ENCODE measurements at regions not wholly inside any gene's neighbourhood (a gene's known extent, or its start where the extent isn't known, plus 50 kb on each side); places are given as distances from the start of the nearest gene placed in this dataset.

- DNase-seq (ENCODE audit: low spot score), result no peak
- no peak for FAIRE-seq
Observed at GRCh38 chr9:73446306-73446705, 294.6 kb downstream of the ANXA1 start.

- FAIRE-seq (no peak), DNase-seq (ENCODE audit: low spot score) (no peak)
Observed at GRCh38 chr9:73451003-73451402, 299.3 kb downstream of the ANXA1 start.

- DNase-seq (ENCODE audit: low spot score) (no peak), FAIRE-seq (no peak)
Observed at GRCh38 chr9:73459817-73460216, 308.2 kb downstream of the ANXA1 start.

GRCh38 chr9:73468716-73469115 lies 317.1 kb downstream of the ANXA1 start:
- no peak for FAIRE-seq
- DNase-seq (ENCODE audit: low spot score), result no peak

- no peak for DNase-seq (ENCODE audit: low spot score)
- FAIRE-seq, result no peak
Observed at GRCh38 chr9:73470766-73471165, 319.1 kb downstream of the ANXA1 start.

- peak; percentile 32 for FAIRE-seq
Observed at GRCh38 chr9:73474002-73474600, 322.4 kb downstream of the ANXA1 start.

GRCh38 chr9:73474625-73475024 lies 323.0 kb downstream of the ANXA1 start:
- no peak for FAIRE-seq
- no peak for DNase-seq (ENCODE audit: low spot score)

More at GRCh38 chr9:73474002-73474600, 322.4 kb downstream of the ANXA1 start:
- DNase-seq (ENCODE audit: low spot score), result no peak

GRCh38 chr9:73494894-73495293 lies 343.2 kb downstream of the ANXA1 start:
- DNase-seq (ENCODE audit: low spot score) (no peak), FAIRE-seq (no peak)

- FAIRE-seq (no peak), DNase-seq (ENCODE audit: low spot score) (no peak)
Observed at GRCh38 chr9:73497796-73498195, 346.1 kb downstream of the ANXA1 start.

- no peak for DNase-seq (ENCODE audit: low spot score)
- FAIRE-seq, result no peak
Observed at GRCh38 chr9:73515216-73515615, 363.6 kb downstream of the ANXA1 start.

GRCh38 chr9:73523391-73523790 lies 371.7 kb downstream of the ANXA1 start:
- FAIRE-seq, result no peak
- no peak for DNase-seq (ENCODE audit: low spot score)

- DNase-seq (ENCODE audit: low spot score) (no peak), FAIRE-seq (no peak)
Observed at GRCh38 chr9:73525350-73525749, 373.7 kb downstream of the ANXA1 start.

GRCh38 chr9:73527521-73527920 lies 375.9 kb downstream of the ANXA1 start:
- no peak for FAIRE-seq
- no peak for DNase-seq (ENCODE audit: low spot score)

- no peak for FAIRE-seq
- DNase-seq (ENCODE audit: low spot score), result no peak
Observed at GRCh38 chr9:73528926-73529325, 377.3 kb downstream of the ANXA1 start.

GRCh38 chr9:73529666-73530065 lies 378.0 kb downstream of the ANXA1 start:
- no peak for FAIRE-seq

GRCh38 chr9:73531051-73531532 lies 379.4 kb downstream of the ANXA1 start:
- DNase-seq (ENCODE audit: low spot score) (no peak), FAIRE-seq (no peak)

More at GRCh38 chr9:73529666-73530065, 378.0 kb downstream of the ANXA1 start:
- DNase-seq (ENCODE audit: low spot score), result no peak

GRCh38 chr9:73531658-73532057 lies 380.0 kb downstream of the ANXA1 start:
- DNase-seq (ENCODE audit: low spot score) (no peak), FAIRE-seq (no peak)

- no peak for DNase-seq (ENCODE audit: low spot score)
- no peak for FAIRE-seq
Observed at GRCh38 chr9:73532985-73533384, 381.3 kb downstream of the ANXA1 start.

GRCh38 chr9:73536403-73536802 lies 384.7 kb downstream of the ANXA1 start:
- FAIRE-seq (no peak), DNase-seq (ENCODE audit: low spot score) (no peak)

- no peak for DNase-seq (ENCODE audit: low spot score)
- FAIRE-seq, result no peak
Observed at GRCh38 chr9:73537561-73537960, 385.9 kb downstream of the ANXA1 start.

- FAIRE-seq, result no peak
Observed at GRCh38 chr9:73539881-73540390, 388.3 kb downstream of the ANXA1 start.

GRCh38 chr9:73541923-73542322 lies 390.3 kb downstream of the ANXA1 start:
- DNase-seq (ENCODE audit: low spot score) (no peak), FAIRE-seq (no peak)

More at GRCh38 chr9:73539881-73540390, 388.3 kb downstream of the ANXA1 start:
- no peak for DNase-seq (ENCODE audit: low spot score)

- DNase-seq (ENCODE audit: low spot score) (no peak), FAIRE-seq (no peak)
Observed at GRCh38 chr9:73543727-73544126, 392.1 kb downstream of the ANXA1 start.

Measured in urothelium cell line (cell line).